HG02610 (cell line): ENCODE measurements at regions not wholly inside any gene's neighbourhood (a gene's known extent, or its start where the extent isn't known, plus 50 kb on each side); places are given as distances from the start of the nearest gene placed in this dataset.

Source experiments
- ATAC-seq: cut with Tn5 transposase; IDR thresholded peaks from one replicate; pipeline ENCODE4 v1.9.1; 2021; ENCODE audit warnings: mild to moderate bottlenecking, moderate library complexity; ENCODE audit not compliant: unreplicated experiment

- no peak for ATAC-seq
Observed at GRCh38 chrX:13110433-13111324, 66.3 kb upstream of the FAM9C start.

GRCh38 chrX:13109817-13110216 lies 65.4 kb upstream of the FAM9C start:
- no peak for ATAC-seq

GRCh38 chrX:13103914-13104274 lies 59.5 kb upstream of the FAM9C start:
- no peak for ATAC-seq

GRCh38 chrX:13103188-13103913 lies 58.9 kb upstream of the FAM9C start:
- ATAC-seq, result no peak

GRCh38 chrX:13102636-13103035 lies 58.2 kb upstream of the FAM9C start:
- ATAC-seq, result no peak

- no peak for ATAC-seq
Observed at GRCh38 chrX:13101441-13102139, 57.2 kb upstream of the FAM9C start.

- ATAC-seq, result no peak
Observed at GRCh38 chrX:13099121-13099520, 54.7 kb upstream of the FAM9C start.

- ATAC-seq, result no peak
Observed at GRCh38 chrX:13096728-13097127, 52.3 kb upstream of the FAM9C start.

- ATAC-seq, result no peak
Observed at GRCh38 chrX:13094828-13095341, 50.5 kb upstream of the FAM9C start.

- no peak for ATAC-seq
Observed at GRCh38 chrX:13094374-13094773, 50.0 kb upstream of the FAM9C start.
